Activated T-cell treated with anti-CD3 and anti-CD28 coated beads for 48 hours (primary cell): ENCODE measurements at regions not wholly inside any gene's neighbourhood (a gene's known extent, or its start where the extent isn't known, plus 50 kb on each side); places are given as distances from the start of the nearest gene placed in this dataset.

ENCODE experiments used
- DNase-seq: peaks from one replicate; pipeline ENCODE4 v3.0.0-alpha.2; 2020; ENCODE audit warnings: low read depth

GRCh38 chr9:38313421-38313820 lies 79.1 kb upstream of the ALDH1B1 start:
- DNase-seq = no peak

- DNase-seq = no peak
These were observed 80.1 kb upstream of the ALDH1B1 start for GRCh38 chr9:38312406-38312805.

GRCh38 chr9:38311382-38312270 lies 80.9 kb upstream of the ALDH1B1 start:
- DNase-seq = no peak

GRCh38 chr9:38309324-38310195 lies 82.9 kb upstream of the ALDH1B1 start:
- DNase-seq = no peak

- no peak for DNase-seq
These were observed 84.4 kb upstream of the ALDH1B1 start for GRCh38 chr9:38308136-38308535.

GRCh38 chr9:38306899-38307298 lies 85.6 kb upstream of the ALDH1B1 start:
- no peak for DNase-seq

GRCh38 chr9:38305582-38305981 lies 86.9 kb upstream of the ALDH1B1 start:
- DNase-seq = no peak

GRCh38 chr9:38301376-38302106 lies 91.0 kb upstream of the ALDH1B1 start:
- no peak for DNase-seq

- DNase-seq = no peak
These were observed 92.6 kb upstream of the ALDH1B1 start for GRCh38 chr9:38299856-38300255.

GRCh38 chr9:38298904-38299303 lies 93.6 kb upstream of the ALDH1B1 start:
- DNase-seq = no peak

- DNase-seq = no peak
These were observed 94.0 kb upstream of the ALDH1B1 start for GRCh38 chr9:38298503-38298902.

- DNase-seq = no peak
These were observed 95.7 kb upstream of the ALDH1B1 start for GRCh38 chr9:38296807-38297206.

- no peak for DNase-seq
These were observed 96.7 kb upstream of the ALDH1B1 start for GRCh38 chr9:38295764-38296163.

GRCh38 chr9:38294220-38294960 lies 98.1 kb upstream of the ALDH1B1 start:
- DNase-seq = no peak

- DNase-seq = no peak
These were observed 99.5 kb upstream of the ALDH1B1 start for GRCh38 chr9:38293022-38293421.

GRCh38 chr9:38292480-38292879 lies 100.0 kb upstream of the ALDH1B1 start:
- DNase-seq = no peak

GRCh38 chr9:38289866-38290245 lies 102.6 kb upstream of the ALDH1B1 start:
- no peak for DNase-seq

- DNase-seq = no peak
These were observed 103.2 kb upstream of the ALDH1B1 start for GRCh38 chr9:38289236-38289865.

- DNase-seq = no peak
These were observed 104.0 kb upstream of the ALDH1B1 start for GRCh38 chr9:38288502-38288901.

GRCh38 chr9:38287420-38287985 lies 105.0 kb upstream of the ALDH1B1 start:
- no peak for DNase-seq

GRCh38 chr9:38286766-38287165 lies 105.7 kb upstream of the ALDH1B1 start:
- DNase-seq = no peak
